Stimulated activated CD4-positive, alpha-beta T cell treated with anti-CD3 and anti-CD28 coated beads, TNF-alpha, amount 100 ng/mL, for 24 hours (primary cell): ENCODE measurements at regions not wholly inside any gene's neighbourhood (a gene's known extent, or its start where the extent isn't known, plus 50 kb on each side); places are given as distances from the start of the nearest gene placed in this dataset.
A peak's percentile ranks its signal among the peaks of the same experiment; 100 is the strongest.

Experiments used
- DNase-seq, 3 experiments: peaks; one replicate each; pipeline ENCODE4 v3.0.0-alpha.2; 2020; ENCODE audit warnings: low read depth in 3 of 3

- DNase-seq = no peak
Observed at GRCh38 chr4:56206258-56206657, 181.0 kb downstream of the AASDH start.

- DNase-seq = no peak
Observed at GRCh38 chr4:56200275-56200674, 187.0 kb downstream of the AASDH start.

- DNase-seq = no peak
Observed at GRCh38 chr4:56198265-56198664, 189.0 kb downstream of the AASDH start.

- DNase-seq = no peak
Observed at GRCh38 chr4:56197387-56197786, 189.9 kb downstream of the AASDH start.

- DNase-seq = no peak
Observed at GRCh38 chr4:56195025-56195424, 192.3 kb downstream of the AASDH start.

GRCh38 chr4:56191534-56191933 is 195.8 kb downstream of the AASDH start:
- DNase-seq = no peak

GRCh38 chr4:56187688-56188087 is 199.6 kb downstream of the AASDH start:
- no peak for DNase-seq

- no peak for DNase-seq
Observed at GRCh38 chr4:56186808-56187523, 200.3 kb downstream of the AASDH start.

- DNase-seq = no peak
Observed at GRCh38 chr4:56185901-56186300, 201.4 kb downstream of the AASDH start.

- no peak for DNase-seq
Observed at GRCh38 chr4:56184214-56184613, 203.1 kb downstream of the AASDH start.

- DNase-seq = no peak
Observed at GRCh38 chr4:56183344-56183959, 203.8 kb downstream of the AASDH start.

GRCh38 chr4:56182356-56182755 is 204.9 kb downstream of the AASDH start:
- no peak for DNase-seq

- DNase-seq = peak in 1 of 3 experiments; percentile 8
Observed at GRCh38 chr4:56181140-56181953, 205.9 kb downstream of the AASDH start.

- DNase-seq = no peak
Observed at GRCh38 chr4:56169061-56169460, 218.2 kb downstream of the AASDH start.

GRCh38 chr4:56164907-56165306 is 216.2 kb downstream of the CEP135 start:
- no peak for DNase-seq

- DNase-seq = no peak
Observed at GRCh38 chr4:56160636-56161035, 211.9 kb downstream of the CEP135 start.

- DNase-seq = peak in 1 of 3 experiments; percentile 8
Observed at GRCh38 chr4:56158483-56158882, 209.7 kb downstream of the CEP135 start.

GRCh38 chr4:56156141-56156540 is 207.4 kb downstream of the CEP135 start:
- no peak for DNase-seq

GRCh38 chr4:56155432-56155831 is 206.7 kb downstream of the CEP135 start:
- DNase-seq = no peak

- DNase-seq = no peak
Observed at GRCh38 chr4:56149591-56149990, 200.8 kb downstream of the CEP135 start.

- no peak for DNase-seq
Observed at GRCh38 chr4:56148428-56148827, 199.7 kb downstream of the CEP135 start.

GRCh38 chr4:56147371-56147770 is 198.6 kb downstream of the CEP135 start:
- DNase-seq = no peak

GRCh38 chr4:56146956-56147355 is 198.2 kb downstream of the CEP135 start:
- no peak for DNase-seq
